WTC11 (cell line): ENCODE measurements at regions not wholly inside any gene's neighbourhood (a gene's known extent, or its start where the extent isn't known, plus 50 kb on each side); places are given as distances from the start of the nearest gene placed in this dataset.

ENCODE experiments used
- ATAC-seq: fragments of 200-7000 bp; cut with Tn5 transposase; 2 replicates; pipeline ENCODE4 v1.10.0; 2021; ENCODE audit warnings: mild to moderate bottlenecking, moderate library complexity
- CTCF ChIA-PET: fragments of 300-600 bp; sonication (Branson Sonifier 250); formaldehyde crosslinking; loops from one replicate; lab custom pipeline; 2021; ENCODE audit warnings: antibody characterized with exemption; lab: Charles Lee
- POLR2A ChIA-PET: fragments of 350-600 bp; sonication (Branson Sonifier 250); formaldehyde crosslinking; loops from one replicate; lab custom pipeline; 2021; ENCODE audit warnings: antibody characterized with exemption; lab: Charles Lee
- DNase-seq: peaks from one replicate; pipeline ENCODE4 v3.0.0; 2021; ENCODE audit warnings: low spot score
- H3K27ac Mint-ChIP-seq: 2 replicates; pipeline ENCODE4 v1.8.0; 2021; ENCODE audit warnings: mixed read lengths
- H3K27me3 Mint-ChIP-seq: 2 replicates; pipeline ENCODE4 v1.8.0; 2021; ENCODE audit warnings: low read depth, mild to moderate bottlenecking, moderate library complexity, mixed read lengths
- H3K36me3 Mint-ChIP-seq: 2 replicates; pipeline ENCODE4 v1.8.0; 2021; ENCODE audit warnings: mixed read lengths
- H3K4me1 Mint-ChIP-seq: 2 replicates; pipeline ENCODE4 v1.8.0; 2022; ENCODE audit warnings: mixed read lengths
- H3K4me3 Mint-ChIP-seq: 2 replicates; pipeline ENCODE4 v1.8.0; 2021; ENCODE audit warnings: mild to moderate bottlenecking, moderate library complexity, mixed read lengths
- H3K9me3 Mint-ChIP-seq: 2 replicates; pipeline ENCODE4 v1.8.0; 2021; ENCODE audit warnings: mixed read lengths
- CTCF ChIP-seq: fragments of 200-600 bp; IDR thresholded peaks from 2 replicates; pipeline ENCODE4 v1.8.0; 2022; ENCODE audit warnings: antibody characterized with exemption
- EMX1 ChIP-seq: fragments of 250-450 bp; sonication (Bioruptor Pico); IDR thresholded peaks from 2 replicates; pipeline ENCODE4 v1.8.0; 2021; ENCODE audit warnings: mild to moderate bottlenecking
- ERG ChIP-seq: fragments of 250-450 bp; sonication (Bioruptor Pico); IDR thresholded peaks from 2 replicates; pipeline ENCODE4 v1.8.0; 2021; ENCODE audit warnings: mild to moderate bottlenecking
- ETV6 ChIP-seq: sonication (generic); formaldehyde crosslinking; IDR thresholded peaks from 2 replicates; pipeline ENCODE4 v1.8.1; 2022; ENCODE audit warnings: mild to moderate bottlenecking, missing genetic modification reagents
- FOXJ3 ChIP-seq: sonication (generic); formaldehyde crosslinking; IDR thresholded peaks from 2 replicates; pipeline ENCODE4 v1.9.0; 2021; ENCODE audit warnings: missing genetic modification reagents, mild to moderate bottlenecking, borderline replicate concordance
- HMGA2 ChIP-seq: fragments of 250-450 bp; sonication (Bioruptor Pico); IDR thresholded peaks from 2 replicates; pipeline ENCODE4 v1.4.0; 2021; ENCODE audit warnings: mild to moderate bottlenecking, moderate library complexity
- NFYB ChIP-seq: sonication (generic); formaldehyde crosslinking; conservative IDR thresholded peaks from 2 replicates; pipeline ENCODE4 v1.8.0; 2022; ENCODE audit warnings: low read depth, missing genetic modification reagents
- NR3C1 ChIP-seq: sonication (generic); formaldehyde crosslinking; conservative IDR thresholded peaks from 2 replicates; pipeline ENCODE4 v1.8.1; 2023; ENCODE audit warnings: low read depth, mild to moderate bottlenecking, missing genetic modification reagents
- PRDM15 ChIP-seq: sonication (generic); formaldehyde crosslinking; IDR thresholded peaks from 2 replicates; pipeline ENCODE4 v1.8.0; 2022; ENCODE audit warnings: missing genetic modification reagents
- RORB ChIP-seq: fragments of 250-450 bp; sonication (Bioruptor Pico); IDR thresholded peaks from 2 replicates; pipeline ENCODE4 v1.9.0; 2021; ENCODE audit warnings: mild to moderate bottlenecking
- STAT6 ChIP-seq: sonication (generic); formaldehyde crosslinking; conservative IDR thresholded peaks from 2 replicates; pipeline ENCODE4 v1.8.1; 2023; ENCODE audit warnings: mild to moderate bottlenecking, low read depth, missing genetic modification reagents, moderate library complexity
- TEAD1 ChIP-seq: sonication (generic); formaldehyde crosslinking; IDR thresholded peaks from 2 replicates; pipeline ENCODE4 v1.8.0; 2022; ENCODE audit warnings: mild to moderate bottlenecking, missing genetic modification reagents
- TEAD4 ChIP-seq: sonication (generic); formaldehyde crosslinking; IDR thresholded peaks from 2 replicates; pipeline ENCODE4 v1.8.0; 2022; ENCODE audit warnings: mild to moderate bottlenecking, missing genetic modification reagents
- TP53 ChIP-seq: sonication (generic); formaldehyde crosslinking; IDR thresholded peaks from 2 replicates; pipeline ENCODE4 v1.8.1; 2023; ENCODE audit warnings: mild to moderate bottlenecking, missing genetic modification reagents
- ZNF121 ChIP-seq: sonication (generic); formaldehyde crosslinking; IDR thresholded peaks from 2 replicates; pipeline ENCODE4 v1.8.0; 2023; ENCODE audit warnings: missing genetic modification reagents
- ZNF219 ChIP-seq: sonication (generic); formaldehyde crosslinking; IDR thresholded peaks from 2 replicates; pipeline ENCODE4 v1.8.0; 2023; ENCODE audit warnings: missing genetic modification reagents, mild to moderate bottlenecking, borderline replicate concordance

GRCh38 chr18:59049721-59050660 is 89.7 kb upstream of the SEC11C start:
- CTCF ChIA-PET = interaction anchor here (0.5 to 2.3 kb wide), 3 partner anchors 279 to 1090 kb away, joined by 3 to 10 read pairs (median 4); no protein-coding TSS in a partner anchor
- TF ChIP-seq PRDM15 (CRISPR knock-in tag) (peak; percentile 83), TP53 (CRISPR knock-in tag) (no peak)
- ATAC-seq = peak; percentile 66
- Mint-ChIP-seq H3K27me3 (no peaks in the 10 kb centered on the region; the same call in 1 of the 2 replicates), H3K36me3 (no peaks in the 10 kb centered on the region), H3K4me3 (no peak overlapping the region), H3K9me3 (no peaks in the 10 kb centered on the region), H3K4me1 (peaks cover 36% of the 10 kb centered on the region), H3K27ac (no peak overlapping the region)
- peak; percentile 25 for DNase-seq
- POLR2A ChIA-PET = no interaction called here

GRCh38 chr18:59050661-59051057 is 89.0 kb upstream of the SEC11C start:
- no peaks in the 10 kb centered on the region for H3K36me3 Mint-ChIP-seq
- CTCF ChIA-PET = interaction anchor here (0.5 to 2.3 kb wide), 3 partner anchors 96 to 282 kb away, joined by 3 to 10 read pairs (median 3); no protein-coding TSS in a partner anchor
- ATAC-seq = no peak
- peaks cover 36% of the 10 kb centered on the region for H3K4me1 Mint-ChIP-seq
- no peak overlapping the region for H3K27ac Mint-ChIP-seq
- H3K27me3 Mint-ChIP-seq = no peaks in the 10 kb centered on the region; the same call in 1 of the 2 replicates
- TF ChIP-seq EMX1 (CRISPR knock-in tag) = no peak
- TF ChIP-seq ERG (CRISPR knock-in tag) = no peak
- TF ChIP-seq NFYB (CRISPR knock-in tag) = no peak
- no peak for TF ChIP-seq TEAD4 (CRISPR knock-in tag)
- TF ChIP-seq FOXJ3 = no peak
- TF ChIP-seq, all 79 proteins: peak for 0
- POLR2A ChIA-PET = no interaction called here
- Mint-ChIP-seq H3K9me3 (no peaks in the 10 kb centered on the region), H3K4me3 (no peak overlapping the region)
- no peak for DNase-seq

- Mint-ChIP-seq H3K4me1 (peaks cover 42% of the 10 kb centered on the region), H3K27ac (no peak overlapping the region), H3K36me3 (no peaks in the 10 kb centered on the region), H3K27me3 (no peaks in the 10 kb centered on the region; the same call in 1 of the 2 replicates), H3K9me3 (no peaks in the 10 kb centered on the region), H3K4me3 (no peak overlapping the region)
- DNase-seq (no peak), ATAC-seq (no peak)
- ChIA-PET POLR2A (no interaction called here), CTCF (interaction anchor here (0.5 to 2.3 kb wide), 2 partner anchors 97 to 283 kb away, joined by 3 to 10 read pairs; no protein-coding TSS in a partner anchor)
- no peak for TF ChIP-seq RORB (CRISPR knock-in tag)
Observed at GRCh38 chr18:59051470-59052165, 88.1 kb upstream of the SEC11C start.

- H3K27ac Mint-ChIP-seq = no peak overlapping the region
- no peak overlapping the region for H3K4me3 Mint-ChIP-seq
- H3K4me1 Mint-ChIP-seq = peaks cover 34% of the 10 kb centered on the region
- H3K27me3 Mint-ChIP-seq = no peaks in the 10 kb centered on the region; the same call in 1 of the 2 replicates
- ChIA-PET POLR2A (no interaction called here), CTCF (interaction anchor here (1.0 kb wide), 1 partner anchor 17 kb away, joined by 3 read pairs; no protein-coding TSS in a partner anchor)
- H3K36me3 Mint-ChIP-seq = no peaks in the 10 kb centered on the region
- TF ChIP-seq ZNF121 (CRISPR knock-in tag) (no peak), TEAD1 (CRISPR knock-in tag) (no peak), CTCF (no peak), ETV6 (CRISPR knock-in tag) (no peak), NR3C1 (CRISPR knock-in tag) (no peak), HMGA2 (CRISPR knock-in tag) (no peak), ZNF219 (CRISPR knock-in tag) (no peak), STAT6 (no peak)
- H3K9me3 Mint-ChIP-seq = no peaks in the 10 kb centered on the region
- ATAC-seq = no peak
- DNase-seq = no peak
Observed at GRCh38 chr18:59052965-59053820, 86.5 kb upstream of the SEC11C start.
